OCI-LY3 (cell line): ENCODE measurements at regions not wholly inside any gene's neighbourhood (a gene's known extent, or its start where the extent isn't known, plus 50 kb on each side); places are given as distances from the start of the nearest gene placed in this dataset.

Experiments
- H2AFZ ChIP-seq: fragments of 200-600, 300-600 bp; shearing (Covaris generic); 2 replicates; pipeline ENCODE4 v1.6.0; 2014; ENCODE audit warnings: antibody characterized with exemption, low read depth, low read length
- H3K27ac ChIP-seq: fragments of 200-600, 300-600 bp; sonication (generic); 2 replicates; pipeline ENCODE4 v1.5.1; 2014; ENCODE audit warnings: mild to moderate bottlenecking, low read length, moderate library complexity, mixed read lengths
- H3K27me3 ChIP-seq: fragments of 200-600, 300-600 bp; sonication (generic); 2 replicates; pipeline ENCODE4 v1.6.1; 2014; ENCODE audit warnings: low read depth, low read length, mixed read lengths
- H3K36me3 ChIP-seq: fragments of 200-600, 300-600 bp; sonication (generic); replicated peaks from 2 replicates; pipeline ENCODE3; 2014; ENCODE audit warnings: low read depth, low read length, mixed read lengths
- H3K4me1 ChIP-seq: fragments of 300-600, 200-600 bp; sonication (generic); 2 replicates; pipeline ENCODE4 v1.6.1; 2014; ENCODE audit warnings: low read length, mixed read lengths
- H3K4me2 ChIP-seq: fragments of 200-600, 300-600 bp; sonication (generic); 2 replicates; pipeline ENCODE4 v1.6.1; 2014; ENCODE audit warnings: low read length, mixed read lengths
- H3K4me3 ChIP-seq: fragments of 300-600, 200-600 bp; sonication (generic); 2 replicates; pipeline ENCODE4 v1.5.1; 2014; ENCODE audit warnings: antibody characterized with exemption, mild to moderate bottlenecking, low read length, moderate library complexity
- H3K79me2 ChIP-seq: fragments of 300-600, 200-600 bp; shearing (Covaris generic); 2 replicates; pipeline ENCODE4 v1.6.1; 2014; ENCODE audit warnings: mild to moderate bottlenecking, low read length, mixed read lengths
- H3K9ac ChIP-seq: fragments of 300-600, 200-600 bp; shearing (Covaris generic); 2 replicates; pipeline ENCODE4 v1.6.0; 2014; ENCODE audit warnings: mild to moderate bottlenecking, low read length, moderate library complexity
- H3K9me3 ChIP-seq: fragments of 200-600, 300-600 bp; shearing (Covaris generic); 2 replicates; pipeline ENCODE4 v1.6.1; 2014; ENCODE audit warnings: low read length, mixed read lengths; ENCODE audit not compliant: insufficient read depth
- H4K20me1 ChIP-seq: fragments of 200-600, 300-600 bp; sonication (generic); 2 replicates; pipeline ENCODE4 v1.6.1; 2016; ENCODE audit warnings: low read length, mixed read lengths; ENCODE audit not compliant: insufficient read depth
- EZH2phosphoT487 ChIP-seq: fragments of 200-600 bp; shearing (Covaris generic); IDR thresholded peaks from 2 replicates; pipeline ENCODE4 v1.6.1; 2018; ENCODE audit warnings: antibody characterized with exemption, mixed run types, low read depth
- TF ChIP-seq, protein P1 (sequence below): fragments of 200-600, 300-600 bp; sonication (generic); IDR thresholded peaks from 2 replicates; pipeline ENCODE4 v1.5.1; 2014; ENCODE audit warnings: antibody characterized with exemption, low read length, low read depth

DNA sequence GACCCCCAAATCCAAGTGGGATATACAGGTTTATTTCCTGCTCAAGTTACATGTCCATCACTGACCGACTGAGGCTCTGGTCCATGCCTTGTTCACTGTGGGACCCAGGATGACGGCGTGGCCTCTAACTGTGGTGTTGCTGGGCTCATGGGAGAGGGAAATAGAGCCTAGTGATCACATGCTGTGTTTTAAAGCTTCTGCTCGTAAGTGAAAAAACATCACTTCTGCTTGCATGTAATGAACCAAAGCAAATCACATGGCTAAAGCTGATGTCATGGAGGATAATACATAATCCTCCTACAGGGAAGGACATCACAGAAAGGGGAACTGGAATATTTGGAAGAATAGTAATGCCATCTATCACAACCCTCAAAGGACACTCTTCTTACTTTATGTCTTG lies 107.6 kb downstream of the FASLG start:
- Histone ChIP-seq H2AFZ (peak overlapping the region; percentile 8; the same call in 1 of the 2 replicates), H3K4me2 (peak overlapping the region; percentile 21), H3K79me2 (no peaks in the 10 kb centered on the region), H3K4me3 (no peak overlapping the region), H3K27me3 (0 out of 2 replicates have a peak, but pooled peaks cover 2% of the 10 kb centered on the region), H3K9ac (no peak overlapping the region), H4K20me1 (no peaks in the 10 kb centered on the region), H3K9me3 (no peaks in the 10 kb centered on the region), H3K36me3 (no peaks in the 10 kb centered on the region), H3K27ac (peak overlapping the region; percentile 26; the same call in 1 of the 2 replicates), H3K4me1 (peaks cover 26% of the 10 kb centered on the region)
- TF ChIP-seq EZH2phosphoT487: no peak
- TF ChIP-seq, protein P1, sequence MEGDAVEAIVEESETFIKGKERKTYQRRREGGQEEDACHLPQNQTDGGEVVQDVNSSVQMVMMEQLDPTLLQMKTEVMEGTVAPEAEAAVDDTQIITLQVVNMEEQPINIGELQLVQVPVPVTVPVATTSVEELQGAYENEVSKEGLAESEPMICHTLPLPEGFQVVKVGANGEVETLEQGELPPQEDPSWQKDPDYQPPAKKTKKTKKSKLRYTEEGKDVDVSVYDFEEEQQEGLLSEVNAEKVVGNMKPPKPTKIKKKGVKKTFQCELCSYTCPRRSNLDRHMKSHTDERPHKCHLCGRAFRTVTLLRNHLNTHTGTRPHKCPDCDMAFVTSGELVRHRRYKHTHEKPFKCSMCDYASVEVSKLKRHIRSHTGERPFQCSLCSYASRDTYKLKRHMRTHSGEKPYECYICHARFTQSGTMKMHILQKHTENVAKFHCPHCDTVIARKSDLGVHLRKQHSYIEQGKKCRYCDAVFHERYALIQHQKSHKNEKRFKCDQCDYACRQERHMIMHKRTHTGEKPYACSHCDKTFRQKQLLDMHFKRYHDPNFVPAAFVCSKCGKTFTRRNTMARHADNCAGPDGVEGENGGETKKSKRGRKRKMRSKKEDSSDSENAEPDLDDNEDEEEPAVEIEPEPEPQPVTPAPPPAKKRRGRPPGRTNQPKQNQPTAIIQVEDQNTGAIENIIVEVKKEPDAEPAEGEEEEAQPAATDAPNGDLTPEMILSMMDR: no peak

DNA sequence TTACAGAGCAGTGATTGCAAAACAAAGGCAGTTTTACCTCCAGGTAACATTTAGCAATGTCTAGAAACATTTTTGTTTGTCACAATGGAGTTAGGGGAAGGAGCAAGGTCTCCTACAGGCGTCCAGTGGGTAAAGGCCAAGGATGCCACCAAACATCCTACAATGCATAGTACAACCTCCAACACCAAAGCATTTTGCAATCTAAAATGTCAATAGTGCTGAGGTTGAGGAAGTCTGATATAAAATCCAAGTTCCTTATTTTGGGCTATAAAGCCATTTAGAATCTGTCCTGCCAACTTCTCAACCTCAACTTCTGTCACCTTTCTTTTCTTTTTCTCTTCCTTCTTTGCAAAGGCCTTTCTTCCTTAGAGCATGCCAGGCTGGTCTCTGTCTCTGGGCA lies 111.2 kb downstream of the FASLG start:
- Histone ChIP-seq H3K4me2 (no peak overlapping the region), H2AFZ (no peak overlapping the region), H3K27me3 (no peaks in the 10 kb centered on the region), H4K20me1 (no peaks in the 10 kb centered on the region), H3K9me3 (no peaks in the 10 kb centered on the region), H3K9ac (no peak overlapping the region), H3K36me3 (no peaks in the 10 kb centered on the region), H3K4me3 (no peak overlapping the region), H3K27ac (no peak overlapping the region), H3K4me1 (peaks cover 14% of the 10 kb centered on the region), H3K79me2 (no peaks in the 10 kb centered on the region)
- TF ChIP-seq, protein P1: no peak
- TF ChIP-seq EZH2phosphoT487: no peak

DNA sequence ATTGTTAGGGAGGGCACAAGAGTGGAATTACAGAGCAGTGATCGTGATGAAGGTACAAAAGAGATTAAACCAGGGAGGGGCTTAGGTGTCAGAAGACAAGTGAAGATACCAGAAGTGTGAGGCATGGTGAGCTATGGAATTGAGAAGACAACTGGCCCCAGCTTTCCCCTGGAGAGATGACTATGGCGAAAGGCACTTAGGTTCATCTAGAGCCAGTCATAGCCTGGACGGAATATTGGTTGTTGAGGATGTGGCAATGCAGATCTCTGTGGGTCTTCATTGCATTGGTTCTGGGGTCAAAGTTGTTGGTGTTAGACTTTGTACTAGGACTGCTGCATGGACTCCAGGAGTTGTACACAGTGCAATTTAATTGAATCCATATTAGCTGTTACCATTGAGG lies 115.7 kb downstream of the FASLG start:
- no peak overlapping the region for H3K27ac ChIP-seq
- H3K9ac ChIP-seq: no peak overlapping the region
- H3K9me3 ChIP-seq: no peaks in the 10 kb centered on the region
- H3K4me1 ChIP-seq: peaks cover 25% of the 10 kb centered on the region
- H3K36me3 ChIP-seq: no peaks in the 10 kb centered on the region
- H3K79me2 ChIP-seq: no peaks in the 10 kb centered on the region
- no peaks in the 10 kb centered on the region for H4K20me1 ChIP-seq
- H3K4me3 ChIP-seq: no peak overlapping the region
- H3K4me2 ChIP-seq: no peak overlapping the region
- TF ChIP-seq, protein P1: no peak
- TF ChIP-seq EZH2phosphoT487: no peak
- no peak overlapping the region for H2AFZ ChIP-seq
- H3K27me3 ChIP-seq: no peaks in the 10 kb centered on the region

DNA sequence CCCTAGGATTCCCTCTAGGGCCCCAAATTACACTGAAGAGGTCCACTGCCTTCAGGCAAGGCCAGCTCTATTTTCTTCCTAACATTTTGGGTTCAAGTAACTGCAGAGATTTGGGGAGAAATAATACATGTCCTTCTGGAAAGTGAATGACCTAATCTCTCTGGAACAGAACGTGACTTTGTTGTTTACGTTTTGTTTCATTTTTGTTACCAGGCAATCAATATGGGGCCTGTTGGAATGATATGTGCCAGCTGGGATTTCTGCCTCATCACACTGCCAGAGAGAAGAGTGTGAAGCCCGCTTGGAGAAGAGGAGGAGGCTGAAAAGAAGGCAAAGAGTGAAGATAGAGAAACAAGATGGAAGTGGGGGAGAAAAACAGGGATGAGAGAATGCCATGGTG lies 116.7 kb downstream of the FASLG start:
- Histone ChIP-seq H3K4me2 (no peak overlapping the region), H3K79me2 (no peaks in the 10 kb centered on the region), H2AFZ (no peak overlapping the region), H3K27me3 (no peaks in the 10 kb centered on the region), H3K4me1 (peaks cover 36% of the 10 kb centered on the region), H4K20me1 (no peaks in the 10 kb centered on the region), H3K27ac (no peak overlapping the region), H3K9me3 (no peaks in the 10 kb centered on the region), H3K4me3 (no peak overlapping the region), H3K9ac (no peak overlapping the region), H3K36me3 (no peaks in the 10 kb centered on the region)
- TF ChIP-seq, protein P1: no peak
- no peak for TF ChIP-seq EZH2phosphoT487
